GM12873 (cell line): ENCODE measurements at regions not wholly inside any gene's neighbourhood (a gene's known extent, or its start where the extent isn't known, plus 50 kb on each side); places are given as distances from the start of the nearest gene placed in this dataset.

Source experiments
- TF ChIP-seq, protein P1 (sequence below): IDR thresholded peaks from 2 replicates; pipeline ENCODE4 v1.5.1; 2012; ENCODE audit warnings: low read depth, mild to moderate bottlenecking, moderate library complexity, low read length, control low read depth; ENCODE audit not compliant: insufficient read depth; ENCODE audit errors: missing control alignments

DNA sequence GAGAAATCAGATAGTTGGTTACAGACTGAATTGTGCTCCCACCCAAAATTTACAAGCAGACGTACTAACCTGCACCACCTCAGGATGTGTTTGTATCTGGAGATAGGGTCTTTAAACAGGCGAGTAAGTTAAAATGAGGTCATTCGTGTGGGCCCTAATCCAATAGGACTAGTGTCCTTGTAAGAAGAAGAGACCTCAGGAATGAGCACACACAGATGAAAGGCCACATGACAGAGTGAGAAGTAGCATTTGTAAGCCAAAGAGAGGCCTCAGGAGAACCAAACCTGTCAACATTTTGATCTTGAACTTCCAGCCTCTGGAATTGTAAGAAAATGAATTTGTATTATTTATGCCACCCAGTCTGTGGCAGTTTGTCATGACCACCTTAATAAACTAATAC is 149.5 kb upstream of the VWC2 start:
- TF ChIP-seq, protein P1, sequence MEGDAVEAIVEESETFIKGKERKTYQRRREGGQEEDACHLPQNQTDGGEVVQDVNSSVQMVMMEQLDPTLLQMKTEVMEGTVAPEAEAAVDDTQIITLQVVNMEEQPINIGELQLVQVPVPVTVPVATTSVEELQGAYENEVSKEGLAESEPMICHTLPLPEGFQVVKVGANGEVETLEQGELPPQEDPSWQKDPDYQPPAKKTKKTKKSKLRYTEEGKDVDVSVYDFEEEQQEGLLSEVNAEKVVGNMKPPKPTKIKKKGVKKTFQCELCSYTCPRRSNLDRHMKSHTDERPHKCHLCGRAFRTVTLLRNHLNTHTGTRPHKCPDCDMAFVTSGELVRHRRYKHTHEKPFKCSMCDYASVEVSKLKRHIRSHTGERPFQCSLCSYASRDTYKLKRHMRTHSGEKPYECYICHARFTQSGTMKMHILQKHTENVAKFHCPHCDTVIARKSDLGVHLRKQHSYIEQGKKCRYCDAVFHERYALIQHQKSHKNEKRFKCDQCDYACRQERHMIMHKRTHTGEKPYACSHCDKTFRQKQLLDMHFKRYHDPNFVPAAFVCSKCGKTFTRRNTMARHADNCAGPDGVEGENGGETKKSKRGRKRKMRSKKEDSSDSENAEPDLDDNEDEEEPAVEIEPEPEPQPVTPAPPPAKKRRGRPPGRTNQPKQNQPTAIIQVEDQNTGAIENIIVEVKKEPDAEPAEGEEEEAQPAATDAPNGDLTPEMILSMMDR: no peak

DNA sequence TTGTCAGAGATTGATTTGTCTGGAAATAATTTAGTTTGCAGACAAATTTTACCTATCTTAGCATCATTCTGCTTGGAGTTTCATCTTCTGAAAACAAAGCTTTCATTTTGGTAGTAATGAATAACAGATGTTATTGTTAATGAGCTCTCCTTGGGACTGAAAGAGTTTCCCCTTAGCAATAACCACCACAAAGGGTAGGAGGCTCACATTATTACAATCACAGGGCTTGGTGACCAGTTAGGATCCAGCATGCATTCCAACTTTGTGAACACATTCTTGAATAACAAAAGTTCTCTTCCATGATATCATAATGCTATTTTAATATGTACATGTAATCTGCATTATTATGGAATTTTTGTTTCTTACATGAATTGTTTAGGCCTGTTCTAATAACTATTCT is 148.8 kb upstream of the VWC2 start:
- TF ChIP-seq, protein P1: no peak

DNA sequence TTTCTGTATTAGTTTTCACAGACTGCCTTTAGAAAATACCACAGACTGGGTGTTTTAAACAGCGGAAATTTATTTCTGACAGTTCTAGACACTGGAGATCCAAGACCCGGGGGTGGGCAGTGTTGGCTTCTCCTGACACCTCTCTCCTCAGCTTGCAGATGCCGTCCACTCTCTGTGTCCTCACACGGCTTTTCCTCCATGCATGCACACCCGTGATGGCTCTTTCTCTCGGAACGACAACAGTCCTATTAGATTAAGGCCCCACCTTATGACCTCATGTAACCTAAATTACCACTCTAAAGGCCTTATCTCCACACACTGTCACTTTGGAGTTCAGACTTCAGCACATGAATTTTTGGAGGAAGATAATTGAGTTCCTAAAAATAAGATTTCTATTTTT is 142.9 kb upstream of the VWC2 start:
- TF ChIP-seq, protein P1: no peak

DNA sequence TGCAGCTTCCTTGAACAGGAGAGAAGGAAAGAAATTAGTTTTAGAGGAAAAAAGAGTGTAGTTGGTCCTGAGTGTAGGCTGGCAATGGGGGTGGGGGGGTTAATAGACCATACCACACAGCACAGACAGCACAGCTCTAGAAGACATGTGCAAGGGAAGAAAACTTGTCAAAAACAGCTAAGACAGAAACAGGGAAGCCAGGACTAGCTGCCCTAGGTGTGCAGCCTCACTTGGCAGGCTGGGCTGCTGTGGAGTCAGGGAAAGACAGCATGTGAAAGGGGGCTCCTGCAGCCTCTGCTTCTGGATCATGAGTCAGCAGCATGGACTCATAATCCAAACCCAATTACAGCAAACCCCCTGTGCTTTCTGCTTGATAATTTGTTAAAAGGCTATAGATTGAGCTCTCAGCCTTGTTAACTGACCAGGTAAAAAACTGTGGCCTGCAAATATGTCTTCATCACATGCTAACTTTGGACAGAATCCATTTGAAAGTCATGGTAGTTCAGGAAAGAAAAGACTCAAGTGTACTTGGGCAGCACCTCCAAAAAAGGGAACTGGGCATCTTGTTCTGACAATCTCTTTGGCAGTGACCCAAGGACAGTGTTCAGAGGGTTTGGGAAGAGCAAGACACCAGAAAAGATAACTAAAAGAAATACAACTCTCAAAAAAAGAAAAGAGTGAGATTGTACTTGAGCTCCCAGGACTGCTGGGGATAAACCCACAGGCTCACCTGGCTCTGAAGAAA is 142.2 kb upstream of the VWC2 start:
- TF ChIP-seq, protein P1: no peak

DNA sequence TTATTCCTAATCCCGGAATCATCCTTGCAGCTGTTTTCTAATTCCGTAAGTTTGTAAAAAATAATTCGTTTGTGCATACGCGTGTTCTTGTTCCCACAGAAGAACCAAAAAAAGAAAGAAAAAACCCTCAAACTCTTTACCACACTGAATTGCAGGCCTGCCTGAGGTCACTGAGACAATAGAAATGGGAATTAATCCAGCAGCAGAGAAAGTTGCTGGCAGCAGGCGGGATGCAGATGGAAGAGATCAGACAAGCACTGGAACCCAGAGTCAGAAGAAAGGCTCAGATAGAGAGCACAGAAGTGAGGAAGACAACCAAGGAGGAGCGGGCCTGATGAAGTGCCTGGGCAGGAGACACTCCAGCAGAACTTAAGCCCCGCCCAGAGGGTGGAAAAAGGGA is 141.5 kb upstream of the VWC2 start:
- TF ChIP-seq, protein P1: no peak

DNA sequence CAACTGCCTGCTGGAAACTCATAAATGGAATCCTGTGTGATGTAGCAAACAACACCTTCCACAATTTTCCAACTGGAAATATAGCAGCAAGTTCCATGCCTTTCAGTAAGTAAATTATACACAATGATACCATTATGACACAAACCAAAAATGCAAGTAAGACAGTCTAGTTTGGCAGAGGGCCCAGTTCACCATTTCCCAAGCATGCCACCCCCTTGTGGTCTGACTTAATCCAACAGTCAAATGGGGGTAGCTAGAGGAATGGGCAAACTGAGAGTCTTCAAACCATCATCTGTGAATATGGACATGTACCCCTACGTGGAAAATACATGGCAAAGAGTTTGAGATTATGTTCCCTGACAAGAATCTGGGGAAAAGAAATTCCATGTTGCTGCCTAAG is 137.6 kb upstream of the VWC2 start:
- TF ChIP-seq, protein P1: peak; percentile 24

DNA sequence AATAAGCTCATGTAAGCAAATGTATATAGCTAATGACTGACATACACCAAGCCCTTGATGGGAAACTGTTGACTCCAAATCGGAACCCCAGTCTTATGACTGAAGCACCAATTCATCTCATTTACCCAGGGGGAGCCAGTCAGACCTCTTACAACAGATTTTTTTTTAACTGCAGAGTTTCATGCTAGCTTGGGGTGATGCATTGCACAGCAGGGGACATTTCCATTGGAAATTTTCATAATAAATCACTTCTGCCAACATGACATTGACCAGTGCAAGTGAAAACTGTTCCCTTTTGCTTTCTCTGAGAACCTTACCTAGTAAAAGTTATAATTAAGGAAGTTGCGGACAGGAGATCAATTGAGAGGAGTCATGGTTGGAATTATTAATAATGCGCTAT is 137.0 kb upstream of the VWC2 start:
- TF ChIP-seq, protein P1: no peak
